SK-N-SH treated with all-trans-retinoic acid at 6 μM for 48 hours (cell line): ENCODE measurements at regions not wholly inside any gene's neighbourhood (a gene's known extent, or its start where the extent isn't known, plus 50 kb on each side); places are given as distances from the start of the nearest gene placed in this dataset.

ENCODE experiments used
- ATAC-seq: fragments of 200-7000 bp; cut with Tn5 transposase; 3 replicates; pipeline ENCODE4 v1.9.1; 2020; ENCODE audit warnings: mild to moderate bottlenecking, moderate library complexity
- BACH2 ChIP-seq: fragments of 250-450 bp; sonication (Bioruptor Pico); IDR thresholded peaks from 2 replicates; pipeline ENCODE4 v1.9.0; 2021; ENCODE audit warnings: mild to moderate bottlenecking, borderline replicate concordance
- CSDC2 ChIP-seq: fragments of 250-450 bp; sonication (Bioruptor Pico); IDR thresholded peaks from 2 replicates; pipeline ENCODE4 v1.5.0; 2020; ENCODE audit warnings: mild to moderate bottlenecking, moderate library complexity
- ESRRG ChIP-seq: fragments of 250-450 bp; sonication (Bioruptor Pico); IDR thresholded peaks from 2 replicates; pipeline ENCODE4 v1.6.1; 2021; ENCODE audit warnings: mild to moderate bottlenecking
- GLIS3 ChIP-seq: fragments of 250-450 bp; sonication (Bioruptor Pico); IDR thresholded peaks from 2 replicates; pipeline ENCODE4 v1.5.0; 2020; ENCODE audit warnings: mild to moderate bottlenecking, moderate library complexity
- ISL1 ChIP-seq: fragments of 250-450 bp; sonication (Bioruptor Pico); IDR thresholded peaks from 2 replicates; pipeline ENCODE4 v2.1.2; 2022; ENCODE audit warnings: mild to moderate bottlenecking, moderate library complexity
- OSR1 ChIP-seq: fragments of 250-450 bp; sonication (Bioruptor Pico); IDR thresholded peaks from 2 replicates; pipeline ENCODE4 v1.8.0; 2022; ENCODE audit warnings: moderate library complexity, mild to moderate bottlenecking, inconsistent platforms
- PPARA ChIP-seq: fragments of 250-450 bp; sonication (Bioruptor Pico); IDR thresholded peaks from 2 replicates; pipeline ENCODE4 v1.5.0; 2020; ENCODE audit warnings: mild to moderate bottlenecking, borderline replicate concordance
- RARB ChIP-seq: fragments of 250-450 bp; sonication (Bioruptor Pico); IDR thresholded peaks from 2 replicates; pipeline ENCODE4 v1.8.0; 2021; ENCODE audit warnings: mild to moderate bottlenecking, moderate library complexity
- SNAI2 ChIP-seq: fragments of 250-450 bp; sonication (Bioruptor Pico); IDR thresholded peaks from 2 replicates; pipeline ENCODE4 v1.5.0; 2020; ENCODE audit warnings: mild to moderate bottlenecking, moderate library complexity
- TCF4 ChIP-seq: fragments of 250-450 bp; sonication (Bioruptor Pico); IDR thresholded peaks from 2 replicates; pipeline ENCODE4 v1.8.0; 2021; ENCODE audit warnings: mild to moderate bottlenecking, moderate library complexity, borderline replicate concordance
- TOX ChIP-seq: fragments of 250-450 bp; sonication (Bioruptor Pico); IDR thresholded peaks from 2 replicates; pipeline ENCODE4 v1.8.0; 2021; ENCODE audit warnings: mild to moderate bottlenecking, moderate library complexity, borderline replicate concordance
- ZC3H10 ChIP-seq: fragments of 250-450 bp; sonication (Bioruptor Pico); IDR thresholded peaks from 2 replicates; pipeline ENCODE4 v1.5.1; 2021; ENCODE audit warnings: mild to moderate bottlenecking, moderate library complexity
- ZFP3 ChIP-seq: fragments of 250-450 bp; sonication (Bioruptor Pico); IDR thresholded peaks from 2 replicates; pipeline ENCODE4 v1.5.0; 2020; ENCODE audit warnings: mild to moderate bottlenecking, moderate library complexity
- ZFP30 ChIP-seq: fragments of 450-650 bp; formaldehyde crosslinking; IDR thresholded peaks from 2 replicates; pipeline ENCODE4 v1.5.0; 2022; ENCODE audit warnings: mild to moderate bottlenecking, moderate library complexity
- ZNF565 ChIP-seq: fragments of 450-650 bp; formaldehyde crosslinking; conservative IDR thresholded peaks from 2 replicates; pipeline ENCODE4 v1.5.0; 2020; ENCODE audit warnings: low read depth, mild to moderate bottlenecking, moderate library complexity
- ZNF70 ChIP-seq: fragments of 450-650 bp; formaldehyde crosslinking; IDR thresholded peaks from 2 replicates; pipeline ENCODE4 v1.5.0; 2020; ENCODE audit warnings: mild to moderate bottlenecking, moderate library complexity
- ZNF8 ChIP-seq: fragments of 450-650 bp; formaldehyde crosslinking; IDR thresholded peaks from 2 replicates; pipeline ENCODE4 v1.5.0; 2020; ENCODE audit warnings: mild to moderate bottlenecking, moderate library complexity
- TF ChIP-seq, protein P1 (sequence below): fragments of 250-450 bp; sonication (Bioruptor Pico); IDR thresholded peaks from 2 replicates; pipeline ENCODE4 v1.8.0; 2020; ENCODE audit warnings: mild to moderate bottlenecking, moderate library complexity, borderline replicate concordance
- TF ChIP-seq, protein P2 (sequence below): fragments of 250-450 bp; sonication (Bioruptor Pico); IDR thresholded peaks from 2 replicates; pipeline ENCODE4 v1.5.1; 2021; ENCODE audit warnings: mild to moderate bottlenecking, moderate library complexity
- TF ChIP-seq, protein P3 (sequence below): fragments of 250-450 bp; sonication (Bioruptor Pico); IDR thresholded peaks from 2 replicates; pipeline ENCODE4 v1.8.0; 2021; ENCODE audit warnings: low read depth, mild to moderate bottlenecking, moderate library complexity, borderline replicate concordance
- TF ChIP-seq, protein P4 (sequence below): fragments of 250-450 bp; sonication (Bioruptor Pico); IDR thresholded peaks from 2 replicates; pipeline ENCODE4 v1.5.1; 2020; ENCODE audit warnings: low read depth, mild to moderate bottlenecking, moderate library complexity
- TF ChIP-seq, protein P5 (sequence below): fragments of 250-450 bp; sonication (Bioruptor Pico); IDR thresholded peaks from 2 replicates; pipeline ENCODE4 v1.5.0; 2020; ENCODE audit warnings: mild to moderate bottlenecking, moderate library complexity

DNA sequence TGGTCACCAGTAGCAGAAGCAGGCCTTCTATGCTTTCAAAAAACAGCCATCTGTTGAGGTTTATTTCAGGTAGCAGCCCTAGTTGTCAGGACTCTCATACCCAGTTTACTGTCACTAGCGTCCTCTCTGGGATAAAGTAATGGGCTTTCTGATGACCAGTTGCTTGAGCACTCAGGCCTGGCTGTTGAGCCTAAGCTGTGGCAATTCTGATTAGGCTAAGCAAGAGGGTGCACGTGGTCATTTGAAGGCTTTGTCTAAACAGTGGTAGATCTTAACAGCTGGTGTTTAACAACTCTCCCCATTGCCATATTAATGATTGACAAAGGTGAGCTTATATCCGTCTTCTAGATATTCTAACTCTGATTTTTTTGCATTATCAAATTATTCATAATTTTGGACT is 132.9 kb upstream of the TMCO5A start:
- no peak for ATAC-seq
- TF ChIP-seq, protein P1, sequence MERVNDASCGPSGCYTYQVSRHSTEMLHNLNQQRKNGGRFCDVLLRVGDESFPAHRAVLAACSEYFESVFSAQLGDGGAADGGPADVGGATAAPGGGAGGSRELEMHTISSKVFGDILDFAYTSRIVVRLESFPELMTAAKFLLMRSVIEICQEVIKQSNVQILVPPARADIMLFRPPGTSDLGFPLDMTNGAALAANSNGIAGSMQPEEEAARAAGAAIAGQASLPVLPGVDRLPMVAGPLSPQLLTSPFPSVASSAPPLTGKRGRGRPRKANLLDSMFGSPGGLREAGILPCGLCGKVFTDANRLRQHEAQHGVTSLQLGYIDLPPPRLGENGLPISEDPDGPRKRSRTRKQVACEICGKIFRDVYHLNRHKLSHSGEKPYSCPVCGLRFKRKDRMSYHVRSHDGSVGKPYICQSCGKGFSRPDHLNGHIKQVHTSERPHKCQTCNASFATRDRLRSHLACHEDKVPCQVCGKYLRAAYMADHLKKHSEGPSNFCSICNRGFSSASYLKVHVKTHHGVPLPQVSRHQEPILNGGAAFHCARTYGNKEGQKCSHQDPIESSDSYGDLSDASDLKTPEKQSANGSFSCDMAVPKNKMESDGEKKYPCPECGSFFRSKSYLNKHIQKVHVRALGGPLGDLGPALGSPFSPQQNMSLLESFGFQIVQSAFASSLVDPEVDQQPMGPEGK, result no peak
- TF ChIP-seq ZFP30 (CRISPR knock-in tag) (no peak), SNAI2 (CRISPR knock-in tag) (no peak), RARB (CRISPR knock-in tag) (no peak), GLIS3 (CRISPR knock-in tag) (no peak), ISL1 (no peak), BACH2 (CRISPR knock-in tag) (no peak), ZC3H10 (CRISPR knock-in tag) (no peak)
- TF ChIP-seq, protein P2, sequence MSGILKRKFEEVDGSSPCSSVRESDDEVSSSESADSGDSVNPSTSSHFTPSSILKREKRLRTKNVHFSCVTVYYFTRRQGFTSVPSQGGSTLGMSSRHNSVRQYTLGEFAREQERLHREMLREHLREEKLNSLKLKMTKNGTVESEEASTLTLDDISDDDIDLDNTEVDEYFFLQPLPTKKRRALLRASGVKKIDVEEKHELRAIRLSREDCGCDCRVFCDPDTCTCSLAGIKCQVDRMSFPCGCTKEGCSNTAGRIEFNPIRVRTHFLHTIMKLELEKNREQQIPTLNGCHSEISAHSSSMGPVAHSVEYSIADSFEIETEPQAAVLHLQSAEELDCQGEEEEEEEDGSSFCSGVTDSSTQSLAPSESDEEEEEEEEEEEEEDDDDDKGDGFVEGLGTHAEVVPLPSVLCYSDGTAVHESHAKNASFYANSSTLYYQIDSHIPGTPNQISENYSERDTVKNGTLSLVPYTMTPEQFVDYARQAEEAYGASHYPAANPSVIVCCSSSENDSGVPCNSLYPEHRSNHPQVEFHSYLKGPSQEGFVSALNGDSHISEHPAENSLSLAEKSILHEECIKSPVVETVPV (CRISPR knock-in tag), result no peak

DNA sequence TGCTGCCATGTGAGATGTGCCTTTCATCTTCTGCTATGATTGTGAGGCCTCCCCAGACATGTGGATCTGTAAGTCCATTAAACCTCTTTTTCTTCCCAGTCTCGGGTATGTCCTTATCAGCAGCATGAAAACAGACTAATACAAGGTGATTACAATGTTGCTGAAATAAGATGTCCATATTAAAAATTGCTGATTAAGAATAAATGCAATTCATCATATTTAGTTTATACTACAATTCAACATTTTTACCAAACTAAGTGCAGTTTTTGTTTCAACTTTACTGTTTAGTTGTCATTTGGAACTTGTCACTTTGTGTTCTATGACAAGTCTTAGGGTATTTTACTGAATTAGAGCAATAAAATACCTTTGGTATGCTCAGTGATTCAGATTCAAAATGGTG is 127.6 kb upstream of the TMCO5A start:
- TF ChIP-seq, protein P3, sequence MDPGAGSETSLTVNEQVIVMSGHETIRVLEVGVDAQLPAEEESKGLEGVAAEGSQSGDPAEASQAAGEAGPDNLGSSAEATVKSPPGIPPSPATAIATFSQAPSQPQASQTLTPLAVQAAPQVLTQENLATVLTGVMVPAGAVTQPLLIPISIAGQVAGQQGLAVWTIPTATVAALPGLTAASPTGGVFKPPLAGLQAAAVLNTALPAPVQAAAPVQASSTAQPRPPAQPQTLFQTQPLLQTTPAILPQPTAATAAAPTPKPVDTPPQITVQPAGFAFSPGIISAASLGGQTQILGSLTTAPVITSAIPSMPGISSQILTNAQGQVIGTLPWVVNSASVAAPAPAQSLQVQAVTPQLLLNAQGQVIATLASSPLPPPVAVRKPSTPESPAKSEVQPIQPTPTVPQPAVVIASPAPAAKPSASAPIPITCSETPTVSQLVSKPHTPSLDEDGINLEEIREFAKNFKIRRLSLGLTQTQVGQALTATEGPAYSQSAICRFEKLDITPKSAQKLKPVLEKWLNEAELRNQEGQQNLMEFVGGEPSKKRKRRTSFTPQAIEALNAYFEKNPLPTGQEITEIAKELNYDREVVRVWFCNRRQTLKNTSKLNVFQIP, result no peak
- TF ChIP-seq ZNF70 (no peak), RARB (CRISPR knock-in tag) (no peak), ZNF8 (no peak), GLIS3 (CRISPR knock-in tag) (no peak), ZC3H10 (CRISPR knock-in tag) (no peak), CSDC2 (CRISPR knock-in tag) (no peak), SNAI2 (CRISPR knock-in tag) (no peak), PPARA (CRISPR knock-in tag) (no peak), TOX (CRISPR knock-in tag) (no peak), OSR1 (CRISPR knock-in tag) (no peak)
- TF ChIP-seq, protein P2 (CRISPR knock-in tag), result no peak
- TF ChIP-seq, protein P4, sequence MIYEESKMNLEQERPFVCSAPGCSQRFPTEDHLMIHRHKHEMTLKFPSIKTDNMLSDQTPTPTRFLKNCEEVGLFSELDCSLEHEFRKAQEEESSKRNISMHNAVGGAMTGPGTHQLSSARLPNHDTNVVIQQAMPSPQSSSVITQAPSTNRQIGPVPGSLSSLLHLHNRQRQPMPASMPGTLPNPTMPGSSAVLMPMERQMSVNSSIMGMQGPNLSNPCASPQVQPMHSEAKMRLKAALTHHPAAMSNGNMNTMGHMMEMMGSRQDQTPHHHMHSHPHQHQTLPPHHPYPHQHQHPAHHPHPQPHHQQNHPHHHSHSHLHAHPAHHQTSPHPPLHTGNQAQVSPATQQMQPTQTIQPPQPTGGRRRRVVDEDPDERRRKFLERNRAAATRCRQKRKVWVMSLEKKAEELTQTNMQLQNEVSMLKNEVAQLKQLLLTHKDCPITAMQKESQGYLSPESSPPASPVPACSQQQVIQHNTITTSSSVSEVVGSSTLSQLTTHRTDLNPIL (CRISPR knock-in tag), result no peak
- TF ChIP-seq, protein P5, sequence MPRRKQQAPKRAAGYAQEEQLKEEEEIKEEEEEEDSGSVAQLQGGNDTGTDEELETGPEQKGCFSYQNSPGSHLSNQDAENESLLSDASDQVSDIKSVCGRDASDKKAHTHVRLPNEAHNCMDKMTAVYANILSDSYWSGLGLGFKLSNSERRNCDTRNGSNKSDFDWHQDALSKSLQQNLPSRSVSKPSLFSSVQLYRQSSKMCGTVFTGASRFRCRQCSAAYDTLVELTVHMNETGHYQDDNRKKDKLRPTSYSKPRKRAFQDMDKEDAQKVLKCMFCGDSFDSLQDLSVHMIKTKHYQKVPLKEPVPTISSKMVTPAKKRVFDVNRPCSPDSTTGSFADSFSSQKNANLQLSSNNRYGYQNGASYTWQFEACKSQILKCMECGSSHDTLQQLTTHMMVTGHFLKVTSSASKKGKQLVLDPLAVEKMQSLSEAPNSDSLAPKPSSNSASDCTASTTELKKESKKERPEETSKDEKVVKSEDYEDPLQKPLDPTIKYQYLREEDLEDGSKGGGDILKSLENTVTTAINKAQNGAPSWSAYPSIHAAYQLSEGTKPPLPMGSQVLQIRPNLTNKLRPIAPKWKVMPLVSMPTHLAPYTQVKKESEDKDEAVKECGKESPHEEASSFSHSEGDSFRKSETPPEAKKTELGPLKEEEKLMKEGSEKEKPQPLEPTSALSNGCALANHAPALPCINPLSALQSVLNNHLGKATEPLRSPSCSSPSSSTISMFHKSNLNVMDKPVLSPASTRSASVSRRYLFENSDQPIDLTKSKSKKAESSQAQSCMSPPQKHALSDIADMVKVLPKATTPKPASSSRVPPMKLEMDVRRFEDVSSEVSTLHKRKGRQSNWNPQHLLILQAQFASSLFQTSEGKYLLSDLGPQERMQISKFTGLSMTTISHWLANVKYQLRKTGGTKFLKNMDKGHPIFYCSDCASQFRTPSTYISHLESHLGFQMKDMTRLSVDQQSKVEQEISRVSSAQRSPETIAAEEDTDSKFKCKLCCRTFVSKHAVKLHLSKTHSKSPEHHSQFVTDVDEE (CRISPR knock-in tag), result no peak
- TF ChIP-seq, all 23 proteins: peak for 0

DNA sequence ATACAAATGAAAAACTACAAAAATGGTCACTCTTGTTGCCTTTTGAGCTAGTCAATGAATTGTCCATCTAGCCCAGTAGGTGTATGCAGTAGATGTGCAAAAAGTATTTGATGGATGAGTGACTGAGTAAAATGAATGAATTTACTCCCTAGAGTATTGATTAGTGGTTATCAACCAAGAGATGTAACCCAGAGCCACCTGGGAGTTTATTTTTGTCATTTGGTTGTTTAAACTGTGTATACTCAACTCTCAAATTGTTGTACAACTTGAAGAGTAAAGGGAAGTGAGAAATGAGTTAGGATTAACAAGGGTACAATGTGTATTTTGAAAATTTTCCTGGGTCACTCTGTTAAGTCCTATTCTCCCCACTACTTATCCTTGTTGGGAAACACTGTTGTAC is 124.1 kb upstream of the TMCO5A start:
- ATAC-seq, result no peak
- TF ChIP-seq ZFP3 (CRISPR knock-in tag) (no peak), TOX (CRISPR knock-in tag) (no peak), TCF4 (CRISPR knock-in tag) (no peak), ZFP30 (CRISPR knock-in tag) (no peak), ZNF70 (no peak), ZNF8 (no peak), OSR1 (CRISPR knock-in tag) (no peak), GLIS3 (CRISPR knock-in tag) (no peak), CSDC2 (CRISPR knock-in tag) (no peak), RARB (CRISPR knock-in tag) (no peak), ZNF565 (CRISPR knock-in tag) (no peak), BACH2 (CRISPR knock-in tag) (no peak), ESRRG (CRISPR knock-in tag) (no peak)
- TF ChIP-seq, protein P5 (CRISPR knock-in tag), result no peak
- TF ChIP-seq, protein P1, result no peak

More for the DNA sequence above, 127.6 kb upstream of the TMCO5A start:
- no peak for ATAC-seq
